Bone marrow (tissue), 2 donors: ENCODE measurements at regions not wholly inside any gene's neighbourhood (a gene's known extent, or its start where the extent isn't known, plus 50 kb on each side); places are given as distances from the start of the nearest gene placed in this dataset.

Experiments
- DNase-seq, 2 donors: peaks; one replicate each; lab custom pipeline; 2025; lab: John Stamatoyannopoulos, UW

DNA sequence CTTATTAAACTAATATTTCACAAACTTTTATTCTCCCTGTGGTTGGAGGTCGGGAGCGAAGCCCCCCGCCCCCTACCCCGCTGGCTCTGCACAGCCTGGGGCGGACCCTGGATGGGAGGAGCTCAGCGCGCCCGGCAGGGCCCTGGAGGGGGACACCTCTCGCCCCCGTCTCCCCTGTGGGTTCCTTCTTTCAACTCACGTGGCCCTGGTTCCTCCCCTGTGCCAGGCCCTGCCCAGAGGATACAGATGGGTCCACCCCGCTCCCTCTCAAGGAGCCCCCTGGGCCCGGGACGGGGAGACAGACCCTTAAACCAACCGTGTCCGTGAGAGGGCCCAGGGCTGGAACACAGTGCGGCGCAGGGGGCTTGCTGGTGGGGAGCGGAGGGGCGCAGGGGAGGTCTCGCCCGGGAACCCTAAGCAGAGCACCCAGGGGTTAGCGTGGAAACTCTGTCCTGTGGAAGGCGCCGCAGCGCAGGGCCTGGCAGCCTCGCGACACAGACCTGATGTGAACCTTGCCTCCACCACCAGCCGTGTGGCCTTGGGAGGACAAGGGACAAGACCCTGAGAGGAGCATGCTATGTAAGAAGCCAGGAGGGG, 103.7 kb upstream of the MVB12B start:
- DNase-seq: no peak

DNA sequence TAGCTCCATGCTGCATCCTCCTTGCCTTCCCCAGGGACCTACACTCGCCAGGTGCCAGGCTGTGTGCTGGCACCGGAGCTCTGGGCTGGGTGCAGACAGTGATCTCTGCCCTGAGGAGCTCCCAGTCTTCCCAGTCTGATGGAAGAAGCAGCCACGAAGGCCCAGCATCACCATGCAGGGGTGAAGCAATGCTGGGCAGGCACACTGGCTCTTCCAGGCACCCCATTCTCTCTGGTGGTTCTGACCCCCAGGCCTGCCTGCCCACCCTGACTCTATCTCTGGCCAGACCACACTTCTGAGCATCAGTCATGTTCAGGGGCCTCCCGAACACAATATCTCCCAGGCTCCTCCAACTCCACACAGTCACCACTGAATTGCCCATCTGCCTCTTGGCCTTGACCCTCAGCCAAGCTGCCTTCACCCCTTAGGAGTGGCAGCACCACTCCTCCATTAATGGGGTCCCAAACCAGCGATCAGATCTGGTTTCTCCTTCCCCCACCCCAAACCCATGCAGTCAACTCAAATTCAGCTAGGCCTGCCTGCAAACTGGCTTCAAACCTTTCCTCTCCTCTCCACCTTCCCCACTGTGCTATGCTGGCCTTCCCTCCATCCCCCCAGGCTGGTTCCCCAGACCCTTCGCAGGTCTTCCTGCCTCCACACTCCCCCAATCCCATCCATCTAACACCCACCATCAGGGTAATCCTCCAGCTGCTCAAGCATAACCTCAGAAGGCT, 102.7 kb upstream of the MVB12B start:
- DNase-seq: no peak

DNA sequence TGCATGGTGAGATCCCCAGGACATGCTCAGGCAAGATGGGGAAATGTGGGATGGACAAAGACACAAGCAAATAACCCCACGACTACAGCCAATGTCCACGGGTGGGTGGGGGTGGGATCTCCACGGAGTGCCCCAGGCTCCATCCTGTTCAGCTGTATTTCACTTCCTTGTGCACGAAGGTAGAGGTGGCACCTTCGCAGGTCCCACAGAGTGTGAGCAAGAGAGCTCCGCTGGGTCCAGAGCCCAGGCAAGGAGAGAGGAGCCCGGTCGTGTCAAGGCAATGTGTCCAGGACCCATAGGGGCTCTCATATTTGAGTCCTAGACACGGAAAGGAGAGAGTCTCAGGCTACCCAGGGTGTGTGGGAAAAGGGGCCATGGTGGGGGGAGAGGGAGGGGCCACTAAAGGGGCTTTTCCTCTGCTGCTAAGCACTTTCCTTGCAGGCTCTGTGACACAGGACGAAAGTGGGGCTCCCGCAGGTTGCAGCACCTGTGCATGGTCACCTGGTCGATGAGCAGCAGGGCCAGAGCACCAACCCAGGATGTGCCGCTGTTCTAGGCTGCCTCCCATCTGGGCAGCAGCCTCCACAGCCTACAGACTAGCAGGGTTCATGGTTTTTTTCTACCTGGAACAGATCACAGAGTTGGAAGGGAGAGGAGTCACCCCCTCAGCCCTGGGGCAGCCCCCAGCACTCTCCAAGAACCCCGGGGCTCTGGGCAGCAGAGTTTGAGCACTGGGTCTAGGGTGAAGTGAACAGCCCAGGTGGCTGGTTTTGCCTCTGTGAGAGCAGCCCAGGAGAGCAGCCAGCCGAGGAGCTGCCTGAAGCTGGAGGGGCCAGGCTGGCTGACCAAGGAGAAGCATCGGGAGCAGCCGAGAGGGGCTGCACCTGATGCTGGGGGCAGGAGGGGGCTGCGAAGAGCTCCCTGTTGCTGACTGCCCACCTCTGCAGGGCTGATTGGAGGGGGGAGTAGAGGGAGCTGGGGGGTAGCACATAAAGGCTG, 100.7 kb upstream of the MVB12B start:
- DNase-seq: no peak

DNA sequence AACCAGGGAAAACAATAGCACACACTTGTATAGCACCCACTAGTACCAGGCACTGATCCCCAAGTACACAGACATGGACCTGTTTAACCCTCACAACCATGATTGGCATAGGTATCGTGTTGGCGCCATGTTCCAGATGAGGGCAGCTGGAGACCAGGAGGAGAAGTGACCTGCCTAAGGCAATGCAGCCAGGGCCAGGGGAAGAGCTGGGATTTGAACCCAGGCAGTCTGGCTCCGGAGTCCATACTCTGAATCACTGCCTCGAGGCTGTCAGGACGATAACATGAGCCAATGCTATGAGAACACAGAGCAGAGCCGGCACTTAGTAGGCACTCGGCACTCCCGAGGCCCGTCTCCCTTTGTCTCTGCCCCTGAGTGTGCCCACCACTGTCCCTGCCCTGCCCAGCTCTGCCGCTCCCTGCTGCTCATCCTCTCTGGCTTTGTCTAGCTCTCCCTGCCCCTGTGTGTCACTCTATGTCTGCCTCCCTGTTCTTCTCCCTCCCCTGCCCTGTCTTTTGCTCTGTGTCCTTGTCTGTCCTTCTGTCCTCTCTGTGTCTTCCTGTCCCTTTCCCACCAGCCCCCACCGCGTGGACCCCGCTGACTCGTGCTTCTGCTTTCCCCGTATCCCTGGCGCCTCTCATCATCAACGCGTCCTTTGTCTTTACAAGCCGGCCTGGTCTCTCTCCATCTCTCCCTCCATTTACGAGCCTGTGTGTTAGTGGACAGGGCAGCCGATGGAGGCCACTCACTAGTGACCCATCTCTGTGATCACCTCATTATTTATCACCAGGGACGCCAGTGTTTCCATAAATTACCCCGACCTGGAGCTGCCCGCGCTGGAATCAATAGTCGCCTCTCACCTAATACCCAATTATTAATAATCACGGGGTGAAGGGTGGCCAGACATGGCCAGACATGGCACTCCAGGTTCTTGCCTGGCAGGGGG, 99.4 kb upstream of the MVB12B start:
- DNase-seq: no peak

DNA sequence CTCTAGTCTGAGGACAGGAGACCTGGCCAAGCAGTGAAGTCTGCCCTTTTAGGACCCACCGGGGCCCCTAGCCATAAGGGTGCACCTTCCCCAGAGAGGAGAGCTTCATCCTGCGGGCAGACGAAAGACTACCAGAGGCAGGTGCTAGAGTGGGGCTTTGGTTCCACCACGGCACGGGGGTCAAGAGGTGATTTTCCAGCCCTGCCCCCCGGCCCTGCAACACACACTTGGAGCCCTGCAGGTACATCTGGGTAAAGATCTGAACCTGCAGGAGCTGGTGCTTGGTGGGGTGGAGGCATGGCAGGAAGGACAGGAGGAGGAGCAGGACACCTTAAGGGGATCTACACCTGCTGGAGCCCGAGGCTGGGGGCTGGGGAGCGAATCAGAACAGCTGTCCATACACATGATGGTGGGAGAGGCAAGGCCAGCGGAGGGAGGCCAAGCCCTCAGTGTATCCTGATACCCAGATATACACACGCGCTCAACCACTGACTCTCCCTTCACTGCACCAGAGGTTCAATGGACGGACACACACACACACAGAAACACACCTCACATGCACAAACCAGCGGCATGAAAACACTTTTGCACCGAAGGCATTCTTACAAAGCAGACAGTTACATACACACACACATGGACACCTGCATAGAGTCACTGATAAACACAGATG, 98.4 kb upstream of the MVB12B start:
- DNase-seq: no peak

DNA sequence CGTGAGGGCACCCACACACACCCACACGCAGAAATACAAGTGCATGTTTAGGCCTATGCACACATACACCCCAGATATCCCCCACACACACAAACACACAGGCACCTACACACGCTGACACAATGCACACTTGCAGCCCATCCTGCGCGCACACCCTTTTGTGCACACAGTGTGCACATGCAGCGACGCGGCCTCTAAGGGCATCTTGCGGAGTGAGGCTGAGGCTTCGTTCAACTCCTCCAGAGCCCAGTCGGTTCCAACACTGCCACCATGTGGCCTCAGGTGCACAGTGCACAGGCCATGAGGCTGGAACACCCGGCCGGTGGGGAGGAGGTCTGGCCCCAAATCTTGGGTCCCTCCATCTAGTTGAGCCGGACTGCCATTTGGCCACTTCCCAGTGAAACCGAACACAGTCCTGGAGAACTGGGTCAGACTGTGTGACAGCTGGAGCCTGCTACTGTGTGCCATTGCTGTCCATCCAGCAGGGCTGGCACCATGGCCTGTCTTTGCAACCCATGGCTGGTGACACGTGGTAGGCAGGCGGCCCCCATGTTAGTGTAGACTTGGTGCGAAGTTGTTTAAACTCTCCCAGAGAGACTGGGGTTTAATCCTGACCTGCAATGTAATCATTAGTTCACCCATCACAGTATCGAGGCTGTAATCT, 97.7 kb upstream of the MVB12B start:
- DNase-seq: peak; percentile 16 to 23

DNA sequence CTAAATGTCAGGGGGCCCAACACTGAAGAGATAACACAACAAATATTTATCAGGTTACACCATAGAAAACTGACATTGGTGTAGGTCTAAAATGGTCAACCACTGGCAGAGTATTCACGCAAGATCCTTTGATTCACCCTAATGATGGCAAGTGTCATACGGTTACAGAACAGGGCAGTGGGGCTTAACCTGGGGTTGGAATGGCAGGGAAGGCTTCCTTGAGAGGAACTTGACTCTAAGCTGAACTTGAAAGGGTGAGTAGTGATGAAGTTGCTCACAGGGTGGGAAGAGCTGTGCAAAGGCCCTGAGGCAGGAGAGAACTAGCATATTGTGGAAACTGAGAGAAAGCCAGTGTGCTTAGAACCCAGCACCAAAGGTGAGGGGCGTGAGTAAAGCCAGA, 97.1 kb upstream of the MVB12B start:
- DNase-seq: no peak

DNA sequence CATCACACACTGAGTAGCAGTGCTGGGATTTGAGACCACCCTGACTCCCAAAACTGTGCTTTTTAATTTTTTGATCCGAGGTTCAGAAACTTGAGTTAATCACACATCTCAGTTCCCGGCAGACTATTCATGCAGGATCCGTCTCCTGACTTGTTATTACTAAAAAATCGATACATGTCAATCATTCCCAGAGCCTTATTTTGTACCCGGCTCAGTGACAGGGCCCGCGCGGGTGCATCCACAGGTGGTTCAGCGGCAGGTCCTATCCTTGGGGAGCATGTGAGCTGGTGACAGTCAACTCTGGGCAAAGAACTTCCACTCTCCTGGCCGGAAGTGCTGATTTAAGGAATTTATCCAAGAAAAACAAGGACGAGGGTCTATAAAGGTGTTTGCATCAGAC, 95.9 kb upstream of the MVB12B start:
- no peak for DNase-seq

DNA sequence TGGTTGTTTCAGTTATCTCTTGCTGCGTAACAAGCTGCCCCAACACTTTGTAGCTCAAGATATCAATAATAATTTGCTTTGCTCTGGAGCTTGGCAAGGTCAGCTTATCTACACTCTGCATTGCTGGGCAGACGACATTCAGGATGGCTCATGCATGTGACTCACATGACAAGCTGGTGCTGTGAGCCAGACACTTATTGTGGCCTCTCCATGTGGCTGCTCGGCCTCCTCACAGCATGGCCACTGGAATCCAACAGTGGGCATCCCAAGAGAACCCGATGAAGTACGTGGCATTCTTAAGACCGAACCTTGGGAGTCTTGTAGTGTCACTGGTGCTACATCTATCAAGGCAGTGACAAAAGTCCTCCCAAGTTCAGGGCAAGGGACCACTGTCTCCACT, 94.2 kb upstream of the MVB12B start:
- no peak for DNase-seq

DNA sequence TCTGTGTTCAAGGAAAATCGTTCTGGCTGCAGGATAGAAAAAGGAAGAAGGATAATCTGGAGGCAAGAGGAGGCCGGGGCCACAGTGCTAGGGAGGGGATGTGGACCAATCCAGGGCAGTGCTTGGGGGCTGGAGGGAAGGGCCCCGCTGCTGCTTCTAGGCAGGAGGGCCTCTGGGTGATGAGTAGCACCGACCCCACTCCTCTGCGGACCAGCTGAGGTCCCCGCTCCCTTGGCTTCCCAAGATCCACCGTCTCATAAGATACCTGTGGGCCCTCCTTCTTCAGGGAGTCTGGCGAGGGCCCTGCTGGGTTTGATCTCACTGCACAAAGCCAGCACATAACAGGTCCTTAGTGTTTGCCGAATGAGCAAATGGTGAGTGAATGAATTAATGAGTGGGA, 93.5 kb upstream of the MVB12B start:
- DNase-seq: no peak

DNA sequence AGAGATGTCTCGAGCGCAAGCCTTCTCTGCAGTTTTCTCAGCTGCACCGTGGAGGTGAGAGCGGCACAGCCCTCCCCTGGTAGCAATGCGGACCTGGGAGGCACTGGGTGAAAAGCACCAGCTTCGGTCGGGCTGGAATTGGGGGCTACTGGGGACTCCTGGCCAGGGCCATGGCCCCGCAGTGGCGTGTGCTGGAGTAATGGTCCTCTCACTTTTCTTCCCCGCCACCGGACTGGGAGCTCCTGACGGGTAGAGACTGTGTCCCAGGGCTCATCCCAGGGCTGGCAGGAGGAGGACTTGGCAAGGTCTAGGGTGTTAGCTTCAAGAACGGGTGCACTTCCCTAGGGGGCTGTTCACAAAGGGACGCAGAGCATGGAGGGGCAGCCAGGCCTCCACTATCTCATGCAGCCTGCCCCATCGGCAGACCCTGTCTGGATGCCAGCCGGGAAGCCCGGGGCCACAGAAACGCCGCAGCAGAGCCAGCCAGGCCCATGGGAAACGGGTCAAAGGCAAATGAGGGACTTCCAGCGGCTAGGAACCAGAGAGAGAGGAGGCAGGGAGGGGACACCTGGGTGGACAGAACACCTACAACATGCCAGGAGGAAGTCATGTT, 92.6 kb upstream of the MVB12B start:
- DNase-seq: no peak

DNA sequence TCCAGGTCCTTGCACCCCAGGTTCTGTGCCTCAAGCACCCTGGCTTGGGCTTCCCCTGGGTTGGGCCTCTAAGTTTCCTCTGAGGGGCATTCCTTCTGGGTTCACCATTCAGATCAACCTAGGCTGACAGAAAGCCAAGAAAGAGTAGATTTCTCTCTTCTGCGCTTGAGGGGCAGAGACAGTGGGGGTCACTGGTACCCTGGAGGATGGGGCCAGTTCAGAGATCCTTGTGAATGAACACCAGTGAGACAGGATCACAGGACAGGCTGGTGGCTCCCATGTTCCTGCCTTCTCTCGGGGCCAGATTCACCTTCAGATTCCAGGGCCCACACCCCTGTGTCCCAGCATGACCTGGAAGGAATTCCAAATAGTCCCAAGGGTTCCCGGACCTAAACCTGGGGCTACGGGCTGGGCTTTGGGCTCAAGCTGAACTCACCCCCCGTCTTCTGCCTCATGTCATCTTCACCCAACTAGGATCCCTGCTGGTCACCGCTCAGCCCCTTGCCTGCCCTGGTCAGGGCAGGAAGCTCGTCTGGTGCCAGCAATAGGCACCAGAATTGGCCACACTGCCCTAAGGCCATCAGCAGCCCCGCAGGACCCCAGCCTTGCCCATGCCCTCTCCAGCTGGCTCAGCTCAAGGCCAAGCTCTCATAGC, 91.8 kb upstream of the MVB12B start:
- DNase-seq: no peak

DNA sequence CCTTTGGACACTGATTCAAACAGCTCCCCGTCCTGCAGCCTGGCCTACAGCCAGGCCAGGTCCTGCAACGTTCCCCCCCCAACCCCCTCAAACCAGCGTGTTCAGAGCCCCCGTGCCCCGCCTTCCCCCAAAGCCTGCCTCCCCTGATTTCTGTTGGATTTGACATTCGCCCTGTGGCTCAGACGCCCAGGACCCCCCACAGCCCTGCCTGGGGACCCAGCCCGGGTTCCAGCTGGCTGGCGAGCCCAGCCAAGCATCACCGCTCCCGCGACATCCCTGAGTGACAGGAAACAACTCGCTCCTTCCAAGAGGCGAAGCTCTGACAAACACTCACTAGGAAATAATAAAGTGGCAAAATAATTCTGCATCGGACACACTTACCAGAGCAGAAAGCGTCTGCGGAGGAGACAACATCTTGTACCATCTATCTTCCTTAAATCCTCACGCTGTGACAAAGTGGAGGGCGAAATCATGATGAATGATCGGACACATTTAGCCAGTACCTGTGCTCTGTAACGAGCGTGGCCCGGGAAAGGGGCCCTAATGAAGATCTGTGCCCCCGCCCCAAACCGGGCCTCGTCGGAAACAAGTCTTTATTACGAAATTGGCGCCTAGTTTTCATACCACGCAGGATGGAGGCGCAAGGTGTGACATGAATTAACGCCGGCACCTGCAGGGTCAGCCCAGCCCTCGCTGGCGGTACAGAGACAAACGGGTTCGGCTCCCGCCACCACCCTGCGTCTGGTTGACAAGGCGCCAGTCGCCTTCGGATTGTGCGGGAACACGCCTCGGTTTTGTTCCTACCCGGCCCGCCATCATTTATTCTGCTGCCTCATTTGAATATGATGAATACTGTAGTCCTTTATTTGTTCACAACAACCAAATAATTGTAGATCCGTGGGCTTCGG, 91.0 kb upstream of the MVB12B start:
- DNase-seq: no peak

DNA sequence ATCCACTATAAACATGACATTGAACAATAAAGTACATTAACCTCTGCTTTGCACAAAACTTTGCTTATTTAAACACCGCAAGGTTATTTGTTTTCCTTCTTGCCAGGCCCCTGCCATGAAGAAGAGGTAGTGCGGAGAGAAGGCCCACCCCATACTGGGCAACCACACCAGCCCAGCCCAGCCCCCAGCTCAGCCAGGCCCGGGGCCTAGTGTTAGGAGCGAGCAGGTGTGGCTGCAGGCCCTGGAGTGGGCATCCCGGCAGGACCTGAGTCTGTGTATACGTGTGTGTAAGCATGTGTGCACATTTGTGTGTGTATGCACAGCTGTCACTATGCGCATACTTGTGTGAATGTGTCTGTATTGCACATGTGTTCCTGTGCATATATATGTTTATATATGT, 90.4 kb upstream of the MVB12B start:
- no peak for DNase-seq

DNA sequence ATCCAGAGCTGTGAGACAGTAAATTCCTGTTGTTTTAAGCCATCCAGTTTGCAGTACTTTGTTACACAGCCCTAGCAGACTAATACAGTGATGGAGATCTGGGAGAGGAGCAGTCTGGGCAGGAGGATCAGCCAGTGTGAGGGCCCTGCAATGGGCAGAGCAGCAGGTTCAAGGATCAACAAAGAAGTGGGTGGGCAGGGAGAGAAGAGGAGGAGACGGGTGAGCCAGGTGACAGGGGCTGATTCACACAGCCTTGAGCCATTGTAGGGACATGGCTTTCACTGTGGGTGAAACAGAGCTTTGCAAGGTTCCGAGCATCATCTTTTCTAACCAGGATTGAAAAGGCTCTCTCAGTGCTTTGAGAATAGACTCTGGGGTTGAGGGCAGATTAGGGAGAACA, 88.2 kb upstream of the MVB12B start:
- DNase-seq: no peak

DNA sequence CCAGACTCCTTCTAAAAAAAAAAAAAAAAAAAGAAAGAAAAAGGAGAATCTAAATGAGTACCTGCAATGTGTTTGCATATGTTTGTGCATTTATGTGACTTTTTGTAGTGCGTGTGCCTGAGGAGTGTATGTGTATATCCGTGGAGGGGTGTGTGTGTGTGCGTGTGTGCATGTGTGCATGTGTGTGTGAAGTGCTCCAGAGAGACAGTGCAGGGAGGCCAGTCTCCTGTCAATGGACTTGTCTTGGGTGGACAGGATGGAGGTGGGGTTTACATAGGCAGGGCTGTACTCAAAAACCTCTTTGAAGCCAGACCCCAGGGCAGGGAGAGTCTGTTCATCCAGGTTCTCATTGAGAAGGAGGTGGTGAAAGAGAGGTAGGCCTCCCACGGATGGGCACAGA, 87.1 kb upstream of the MVB12B start:
- no peak for DNase-seq

DNA sequence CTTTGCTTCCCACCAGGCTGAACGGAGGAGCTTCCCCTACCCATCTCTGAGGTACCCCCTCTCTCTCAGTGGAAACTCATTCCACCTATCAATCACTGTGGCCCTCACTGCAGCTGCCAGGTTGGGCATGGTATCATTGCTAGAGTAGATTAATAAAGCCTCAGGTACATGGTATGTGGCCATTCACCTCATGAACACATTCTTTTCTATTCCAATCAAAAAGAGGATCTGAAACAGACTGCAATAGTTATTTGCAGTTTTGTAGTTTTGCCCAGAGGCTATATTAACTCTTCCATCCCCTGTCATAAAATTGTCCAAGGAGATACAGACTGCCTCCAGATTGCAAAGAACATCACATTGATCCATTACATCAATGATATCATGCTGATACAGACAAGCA, 85.8 kb upstream of the MVB12B start:
- no peak for DNase-seq

DNA sequence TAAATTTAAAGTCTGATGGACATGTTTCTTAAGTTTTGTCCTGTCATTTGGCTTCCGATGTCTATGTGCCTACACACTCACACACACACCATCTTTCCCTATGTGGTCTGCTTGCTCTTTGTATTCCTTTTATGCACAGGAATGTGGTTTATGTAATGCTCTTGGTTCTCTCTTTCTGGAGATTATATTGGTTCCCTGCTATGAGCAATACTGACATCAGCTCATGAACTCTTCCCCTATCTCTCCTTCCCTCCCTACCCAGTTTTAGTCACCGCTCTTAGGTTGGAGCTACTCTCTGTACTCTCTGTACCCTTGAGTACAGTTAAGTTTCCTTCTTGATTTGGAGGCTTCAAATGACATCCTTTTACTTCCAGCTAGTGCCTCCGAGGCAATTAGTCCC, 77.9 kb upstream of the MVB12B start:
- DNase-seq: peak in 1 of 2 donors; percentile 2
